HEK293 (cell line): ENCODE measurements at regions not wholly inside any gene's neighbourhood (a gene's known extent, or its start where the extent isn't known, plus 50 kb on each side); places are given as distances from the start of the nearest gene placed in this dataset.

Experiments used
- CTCF ChIA-PET: fragments of 350-600 bp; formaldehyde crosslinking; extraction: SDS; loops from one replicate; lab custom pipeline; 2021; ENCODE audit warnings: antibody characterized with exemption; lab: Yijun Ruan, JAX
- POLR2A ChIA-PET: fragments of 300-600 bp; formaldehyde crosslinking; extraction: SDS; loops from one replicate; lab custom pipeline; 2020; ENCODE audit warnings: antibody characterized with exemption, inconsistent platforms; lab: Yijun Ruan, JAX
- H3K27ac ChIP-seq: fragments of 200-500 bp; sonication (Bioruptor generic); 2 replicates; pipeline ENCODE4 v1.5.1; 2014; ENCODE audit warnings: low read depth, low read length, control low read depth, inconsistent platforms; ENCODE audit errors: extremely low read depth
- H3K36me3 ChIP-seq, 2 experiments: fragments of 200-500 bp in 1 of 2; sonication (Bioruptor generic) in 1 of 2; 1 replicate in 1 of 2; 2 replicates in 1 of 2; pipeline ENCODE4 v1.5.1; 2014 to 2017; ENCODE audit warnings: inconsistent platforms in 2 of 2, low read length in 2 of 2; ENCODE audit not compliant: control insufficient read depth in 2 of 2, insufficient read depth in 1 of 2
- H3K4me1 ChIP-seq: fragments of 200-500 bp; sonication (Bioruptor generic); 2 replicates; pipeline ENCODE4 v1.5.1; 2014; ENCODE audit warnings: mild to moderate bottlenecking, low read length, inconsistent platforms; ENCODE audit not compliant: control insufficient read depth, insufficient read depth
- H3K4me3 ChIP-seq: 2 replicates; pipeline ENCODE4 v1.5.1; 2011; ENCODE audit warnings: low read depth, mild to moderate bottlenecking, control low read depth, low read length, moderate library complexity
- H3K9me3 ChIP-seq: fragments of 200-500 bp; sonication (Bioruptor generic); 2 replicates; pipeline ENCODE4 v1.5.1; 2014; ENCODE audit warnings: low read depth, low read length, inconsistent platforms; ENCODE audit not compliant: control insufficient read depth, insufficient read depth
- EGR2 ChIP-seq: fragments of 450-650 bp; formaldehyde crosslinking; IDR thresholded peaks from 2 replicates; pipeline ENCODE4 v1.5.1; 2016; ENCODE audit warnings: low read depth, missing biosample characterization, missing genetic modification characterization
- GLIS1 ChIP-seq: fragments of 450-650 bp; formaldehyde crosslinking; IDR thresholded peaks from 2 replicates; pipeline ENCODE4 v1.5.1; 2016; ENCODE audit warnings: missing biosample characterization, missing genetic modification characterization
- KLF16 ChIP-seq: fragments of 450-650 bp; formaldehyde crosslinking; IDR thresholded peaks from 2 replicates; pipeline ENCODE4 v1.5.1; 2017; ENCODE audit warnings: missing biosample characterization, missing genetic modification characterization
- ZFP41 ChIP-seq: fragments of 450-650 bp; formaldehyde crosslinking; IDR thresholded peaks from 2 replicates; pipeline ENCODE4 v1.5.1; 2016; ENCODE audit warnings: missing biosample characterization, missing genetic modification characterization, borderline replicate concordance
- ZNF112 ChIP-seq: fragments of 450-650 bp; formaldehyde crosslinking; IDR thresholded peaks from 2 replicates; pipeline ENCODE4 v1.5.0; 2017; ENCODE audit warnings: missing biosample characterization, missing genetic modification characterization
- ZNF114 ChIP-seq: fragments of 450-650 bp; formaldehyde crosslinking; IDR thresholded peaks from 2 replicates; pipeline ENCODE4 v1.5.0; 2017; ENCODE audit warnings: missing biosample characterization, missing genetic modification characterization
- ZNF324 ChIP-seq: fragments of 450-650 bp; formaldehyde crosslinking; IDR thresholded peaks from 2 replicates; pipeline ENCODE4 v1.5.1; 2016; ENCODE audit warnings: missing biosample characterization, missing genetic modification characterization
- ZNF416 ChIP-seq: fragments of 450-650 bp; formaldehyde crosslinking; IDR thresholded peaks from 2 replicates; pipeline ENCODE4 v1.5.1; 2016; ENCODE audit warnings: missing biosample characterization, missing genetic modification characterization
- ZNF549 ChIP-seq: fragments of 450-650 bp; IDR thresholded peaks from 2 replicates; pipeline ENCODE4 v1.5.1; 2018; ENCODE audit warnings: missing biosample characterization, missing genetic modification characterization, mild to moderate bottlenecking, inconsistent platforms, moderate library complexity
- ZNF623 ChIP-seq: fragments of 450-650 bp; formaldehyde crosslinking; IDR thresholded peaks from 2 replicates; pipeline ENCODE4 v1.5.1; 2016; ENCODE audit warnings: missing biosample characterization, missing genetic modification characterization
- ZNF654 ChIP-seq: fragments of 450-650 bp; formaldehyde crosslinking; IDR thresholded peaks from 2 replicates; pipeline ENCODE4 v1.5.1; 2016; ENCODE audit warnings: low read depth, missing biosample characterization, missing genetic modification characterization
- TF ChIP-seq, protein P1 (sequence below): fragments of 450-650 bp; formaldehyde crosslinking; conservative IDR thresholded peaks from 2 replicates; pipeline ENCODE4 v1.5.1; 2016; ENCODE audit warnings: low read depth, missing biosample characterization, missing genetic modification characterization
- TF ChIP-seq, protein P2 (sequence below): fragments of 450-650 bp; formaldehyde crosslinking; IDR thresholded peaks from 2 replicates; pipeline ENCODE4 v1.5.1; 2016; ENCODE audit warnings: missing biosample characterization, missing genetic modification characterization, borderline replicate concordance
- TF ChIP-seq, protein P3 (sequence below): fragments of 450-650 bp; formaldehyde crosslinking; IDR thresholded peaks from 2 replicates; pipeline ENCODE4 v1.5.1; 2017; ENCODE audit warnings: missing biosample characterization, missing genetic modification characterization
- TF ChIP-seq, protein P4 (sequence below): fragments of 450-650 bp; formaldehyde crosslinking; IDR thresholded peaks from 2 replicates; pipeline ENCODE4 v1.5.1; 2016; ENCODE audit warnings: missing biosample characterization, missing genetic modification characterization

DNA sequence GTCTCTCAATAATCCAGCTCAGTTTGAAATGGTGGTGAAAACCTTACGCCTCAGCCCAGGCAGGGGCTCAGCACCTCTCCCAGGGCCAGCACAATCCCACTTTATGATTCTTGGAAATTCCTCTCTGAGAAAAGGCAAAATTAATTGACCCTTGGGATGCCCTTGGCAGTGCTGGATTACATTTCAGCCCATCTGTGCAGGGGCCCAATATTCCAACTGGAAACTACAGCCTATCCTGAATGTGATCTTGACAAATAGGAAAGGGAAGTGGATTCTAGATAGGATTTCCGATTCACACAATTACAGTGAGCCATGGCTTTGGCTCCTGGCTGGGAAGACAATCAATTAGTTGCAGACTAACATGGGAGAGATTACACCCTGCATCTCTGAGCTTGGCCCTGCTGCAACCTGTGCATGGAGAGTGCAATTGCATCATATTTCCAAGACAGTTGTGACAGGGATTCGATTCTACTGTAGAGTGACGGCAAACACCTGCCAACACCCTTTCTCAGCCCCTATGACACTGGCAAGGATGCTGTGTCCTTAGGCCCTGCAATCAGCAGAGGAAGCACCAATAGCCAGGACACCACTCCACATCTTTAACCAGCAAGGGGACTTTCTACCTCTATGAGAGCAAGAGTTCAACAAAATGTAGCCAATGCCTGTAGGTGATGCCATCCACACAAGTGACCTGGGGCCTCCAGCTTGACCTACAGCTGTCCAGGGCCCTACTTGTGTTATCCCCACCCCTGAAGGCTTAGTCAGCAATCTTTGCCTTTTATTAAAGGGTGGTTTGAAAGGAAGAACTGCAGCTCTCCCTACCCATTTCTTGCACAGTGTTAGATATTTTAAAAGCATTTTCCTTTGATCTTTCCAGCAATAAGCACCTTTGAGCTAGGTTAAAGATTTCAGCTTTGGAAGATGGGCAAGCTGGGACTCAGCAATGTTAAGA is 187.2 kb upstream of the HS6ST1 start:
- ChIA-PET CTCF (no interaction called here), POLR2A (no interaction called here)
- Histone ChIP-seq H3K27ac (no peak overlapping the region), H3K4me1 (no peaks in the 10 kb centered on the region), H3K4me3 (no peak overlapping the region), H3K9me3 (no peaks in the 10 kb centered on the region), H3K36me3 (no peaks in the 10 kb centered on the region)
- TF ChIP-seq ZNF114 (tag by site-specific recombination) (no peak), ZNF623 (tag by site-specific recombination) (no peak), ZNF112 (tag by site-specific recombination) (no peak), ZNF416 (tag by site-specific recombination) (no peak), ZFP41 (no peak), ZNF654 (no peak), ZNF549 (tag by site-specific recombination) (no peak), GLIS1 (tag by site-specific recombination) (no peak), EGR2 (tag by site-specific recombination) (no peak), KLF16 (no peak), ZNF324 (tag by site-specific recombination) (no peak)
- TF ChIP-seq, protein P1, sequence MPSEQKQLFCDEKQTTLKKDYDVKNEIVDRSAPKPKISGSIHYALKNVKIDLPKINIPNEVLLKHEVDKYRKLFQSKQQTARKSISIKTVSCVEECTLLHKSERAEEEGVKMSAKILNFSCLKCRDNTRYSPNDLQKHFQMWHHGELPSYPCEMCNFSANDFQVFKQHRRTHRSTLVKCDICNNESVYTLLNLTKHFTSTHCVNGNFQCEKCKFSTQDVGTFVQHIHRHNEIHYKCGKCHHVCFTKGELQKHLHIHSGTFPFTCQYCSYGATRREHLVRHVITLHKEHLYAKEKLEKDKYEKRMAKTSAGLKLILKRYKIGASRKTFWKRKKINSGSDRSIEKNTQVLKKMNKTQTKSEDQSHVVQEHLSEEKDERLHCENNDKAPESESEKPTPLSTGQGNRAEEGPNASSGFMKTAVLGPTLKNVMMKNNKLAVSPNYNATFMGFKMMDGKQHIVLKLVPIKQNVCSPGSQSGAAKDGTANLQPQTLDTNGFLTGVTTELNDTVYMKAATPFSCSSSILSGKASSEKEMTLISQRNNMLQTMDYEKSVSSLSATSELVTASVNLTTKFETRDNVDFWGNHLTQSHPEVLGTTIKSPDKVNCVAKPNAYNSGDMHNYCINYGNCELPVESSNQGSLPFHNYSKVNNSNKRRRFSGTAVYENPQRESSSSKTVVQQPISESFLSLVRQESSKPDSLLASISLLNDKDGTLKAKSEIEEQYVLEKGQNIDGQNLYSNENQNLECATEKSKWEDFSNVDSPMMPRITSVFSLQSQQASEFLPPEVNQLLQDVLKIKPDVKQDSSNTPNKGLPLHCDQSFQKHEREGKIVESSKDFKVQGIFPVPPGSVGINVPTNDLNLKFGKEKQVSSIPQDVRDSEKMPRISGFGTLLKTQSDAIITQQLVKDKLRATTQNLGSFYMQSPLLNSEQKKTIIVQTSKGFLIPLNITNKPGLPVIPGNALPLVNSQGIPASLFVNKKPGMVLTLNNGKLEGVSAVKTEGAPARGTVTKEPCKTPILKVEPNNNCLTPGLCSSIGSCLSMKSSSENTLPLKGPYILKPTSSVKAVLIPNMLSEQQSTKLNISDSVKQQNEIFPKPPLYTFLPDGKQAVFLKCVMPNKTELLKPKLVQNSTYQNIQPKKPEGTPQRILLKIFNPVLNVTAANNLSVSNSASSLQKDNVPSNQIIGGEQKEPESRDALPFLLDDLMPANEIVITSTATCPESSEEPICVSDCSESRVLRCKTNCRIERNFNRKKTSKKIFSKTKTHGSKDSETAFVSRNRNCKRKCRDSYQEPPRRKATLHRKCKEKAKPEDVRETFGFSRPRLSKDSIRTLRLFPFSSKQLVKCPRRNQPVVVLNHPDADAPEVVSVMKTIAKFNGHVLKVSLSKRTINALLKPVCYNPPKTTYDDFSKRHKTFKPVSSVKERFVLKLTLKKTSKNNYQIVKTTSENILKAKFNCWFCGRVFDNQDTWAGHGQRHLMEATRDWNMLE (tag by site-specific recombination): no peak
- TF ChIP-seq, protein P2, sequence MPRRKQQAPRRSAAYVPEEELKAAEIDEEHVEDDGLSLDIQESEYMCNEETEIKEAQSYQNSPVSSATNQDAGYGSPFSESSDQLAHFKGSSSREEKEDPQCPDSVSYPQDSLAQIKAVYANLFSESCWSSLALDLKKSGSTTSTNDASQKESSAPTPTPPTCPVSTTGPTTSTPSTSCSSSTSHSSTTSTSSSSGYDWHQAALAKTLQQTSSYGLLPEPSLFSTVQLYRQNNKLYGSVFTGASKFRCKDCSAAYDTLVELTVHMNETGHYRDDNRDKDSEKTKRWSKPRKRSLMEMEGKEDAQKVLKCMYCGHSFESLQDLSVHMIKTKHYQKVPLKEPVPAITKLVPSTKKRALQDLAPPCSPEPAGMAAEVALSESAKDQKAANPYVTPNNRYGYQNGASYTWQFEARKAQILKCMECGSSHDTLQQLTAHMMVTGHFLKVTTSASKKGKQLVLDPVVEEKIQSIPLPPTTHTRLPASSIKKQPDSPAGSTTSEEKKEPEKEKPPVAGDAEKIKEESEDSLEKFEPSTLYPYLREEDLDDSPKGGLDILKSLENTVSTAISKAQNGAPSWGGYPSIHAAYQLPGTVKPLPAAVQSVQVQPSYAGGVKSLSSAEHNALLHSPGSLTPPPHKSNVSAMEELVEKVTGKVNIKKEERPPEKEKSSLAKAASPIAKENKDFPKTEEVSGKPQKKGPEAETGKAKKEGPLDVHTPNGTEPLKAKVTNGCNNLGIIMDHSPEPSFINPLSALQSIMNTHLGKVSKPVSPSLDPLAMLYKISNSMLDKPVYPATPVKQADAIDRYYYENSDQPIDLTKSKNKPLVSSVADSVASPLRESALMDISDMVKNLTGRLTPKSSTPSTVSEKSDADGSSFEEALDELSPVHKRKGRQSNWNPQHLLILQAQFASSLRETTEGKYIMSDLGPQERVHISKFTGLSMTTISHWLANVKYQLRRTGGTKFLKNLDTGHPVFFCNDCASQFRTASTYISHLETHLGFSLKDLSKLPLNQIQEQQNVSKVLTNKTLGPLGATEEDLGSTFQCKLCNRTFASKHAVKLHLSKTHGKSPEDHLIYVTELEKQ (tag by site-specific recombination): no peak
- TF ChIP-seq, protein P3, sequence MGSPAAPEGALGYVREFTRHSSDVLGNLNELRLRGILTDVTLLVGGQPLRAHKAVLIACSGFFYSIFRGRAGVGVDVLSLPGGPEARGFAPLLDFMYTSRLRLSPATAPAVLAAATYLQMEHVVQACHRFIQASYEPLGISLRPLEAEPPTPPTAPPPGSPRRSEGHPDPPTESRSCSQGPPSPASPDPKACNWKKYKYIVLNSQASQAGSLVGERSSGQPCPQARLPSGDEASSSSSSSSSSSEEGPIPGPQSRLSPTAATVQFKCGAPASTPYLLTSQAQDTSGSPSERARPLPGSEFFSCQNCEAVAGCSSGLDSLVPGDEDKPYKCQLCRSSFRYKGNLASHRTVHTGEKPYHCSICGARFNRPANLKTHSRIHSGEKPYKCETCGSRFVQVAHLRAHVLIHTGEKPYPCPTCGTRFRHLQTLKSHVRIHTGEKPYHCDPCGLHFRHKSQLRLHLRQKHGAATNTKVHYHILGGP (tag by site-specific recombination): no peak
- TF ChIP-seq, protein P4, sequence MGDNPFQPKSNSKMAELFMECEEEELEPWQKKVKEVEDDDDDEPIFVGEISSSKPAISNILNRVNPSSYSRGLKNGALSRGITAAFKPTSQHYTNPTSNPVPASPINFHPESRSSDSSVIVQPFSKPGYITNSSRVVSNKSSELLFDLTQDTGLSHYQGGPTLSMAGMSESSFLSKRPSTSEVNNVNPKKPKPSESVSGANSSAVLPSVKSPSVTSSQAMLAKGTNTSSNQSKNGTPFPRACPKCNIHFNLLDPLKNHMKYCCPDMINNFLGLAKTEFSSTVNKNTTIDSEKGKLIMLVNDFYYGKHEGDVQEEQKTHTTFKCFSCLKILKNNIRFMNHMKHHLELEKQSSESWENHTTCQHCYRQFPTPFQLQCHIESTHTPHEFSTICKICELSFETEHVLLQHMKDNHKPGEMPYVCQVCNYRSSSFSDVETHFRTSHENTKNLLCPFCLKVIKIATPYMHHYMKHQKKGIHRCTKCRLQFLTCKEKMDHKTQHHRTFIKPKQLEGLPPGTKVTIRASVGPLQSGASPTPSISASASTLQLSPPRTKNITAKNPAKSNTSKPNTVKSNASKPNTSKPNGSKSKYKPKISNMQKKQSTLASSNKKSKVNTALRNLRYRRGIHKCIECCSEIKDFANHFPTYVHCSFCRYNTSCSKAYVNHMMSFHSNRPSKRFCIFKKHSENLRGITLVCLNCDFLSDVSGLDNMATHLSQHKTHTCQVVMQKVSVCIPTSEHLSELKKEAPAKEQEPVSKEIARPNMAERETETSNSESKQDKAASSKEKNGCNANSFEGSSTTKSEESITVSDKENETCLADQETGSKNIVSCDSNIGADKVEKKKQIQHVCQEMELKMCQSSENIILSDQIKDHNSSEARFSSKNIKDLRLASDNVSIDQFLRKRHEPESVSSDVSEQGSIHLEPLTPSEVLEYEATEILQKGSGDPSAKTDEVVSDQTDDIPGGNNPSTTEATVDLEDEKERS (tag by site-specific recombination): no peak
